Upper lobe of right lung (tissue), 1 donor: ENCODE measurements at regions not wholly inside any gene's neighbourhood (a gene's known extent, or its start where the extent isn't known, plus 50 kb on each side); places are given as distances from the start of the nearest gene placed in this dataset.
A peak's percentile ranks its signal among the peaks of the same experiment; 100 is the strongest.

Experiments
- ATAC-seq: fragments of 200-7000 bp; cut with Tn5 transposase; one replicate; pipeline ENCODE4 v1.9.1; 2020; ENCODE audit warnings: mild to moderate bottlenecking, moderate library complexity
- DNase-seq: peaks from one replicate; pipeline ENCODE4 v3.0.0-alpha.2; 2020
- H3K27ac ChIP-seq: fragments of 200-600 bp; one replicate; pipeline ENCODE4 v1.8.0; 2022
- H3K27me3 ChIP-seq: fragments of 200-600 bp; one replicate; pipeline ENCODE4 v1.8.0; 2022; ENCODE audit warnings: mild to moderate bottlenecking
- H3K36me3 ChIP-seq: fragments of 200-600 bp; one replicate; pipeline ENCODE4 v1.8.0; 2022
- H3K4me1 ChIP-seq: fragments of 200-600 bp; one replicate; pipeline ENCODE4 v1.8.0; 2022
- H3K4me3 ChIP-seq: fragments of 200-600 bp; one replicate; pipeline ENCODE4 v1.8.0; 2022; ENCODE audit warnings: mild to moderate bottlenecking
- H3K9me3 ChIP-seq: fragments of 200-600 bp; one replicate; pipeline ENCODE4 v1.8.0; 2022
- CTCF ChIP-seq: fragments of 200-600 bp; IDR thresholded peaks from one replicate; pipeline ENCODE4 v1.8.0; 2022; ENCODE audit warnings: antibody characterized with exemption
- intact Hi-C: fragments of 100-400 bp; cut with DNase I; formaldehyde crosslinking; loops from one replicate; pipeline ENCODE4 v1.11.0; 2022
- donor health status: DM: no; HTN: yes; CAD: no; lungs with severe emphysema.

DNA sequence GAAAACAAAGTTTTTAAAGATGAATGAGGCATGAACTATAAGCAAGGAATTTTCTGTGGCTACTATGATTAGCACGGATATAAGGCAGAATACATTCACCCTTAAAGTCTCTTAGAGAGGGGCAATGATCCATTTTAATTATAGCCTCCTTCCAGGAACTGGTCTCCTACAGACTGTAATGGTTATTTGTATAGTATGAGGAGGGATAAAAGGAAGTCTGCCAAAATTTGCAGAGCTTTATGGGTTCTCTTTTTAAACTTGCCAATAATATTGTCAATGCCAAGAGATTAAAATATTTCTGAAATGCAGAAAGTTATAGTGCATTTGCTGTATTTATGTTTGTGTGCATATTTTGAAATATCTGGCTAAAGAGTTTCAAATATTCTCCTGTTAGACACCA is 271.4 kb upstream of the LUZP2 start:
- H3K27me3 ChIP-seq, result no peaks in the 10 kb centered on the region
- no peak overlapping the region for H3K27ac ChIP-seq
- TF ChIP-seq CTCF, result no peak
- DNase-seq (no peak), ATAC-seq (no peak)
- H3K9me3 ChIP-seq, result no peaks in the 10 kb centered on the region
- H3K36me3 ChIP-seq, result no peaks in the 10 kb centered on the region
- no peaks in the 10 kb centered on the region for H3K4me1 ChIP-seq
- H3K4me3 ChIP-seq, result no peak overlapping the region
- intact Hi-C loops, result no loop called here

GRCh38 chr11:24226606-24227005 is 270.2 kb upstream of the LUZP2 start:
- Histone ChIP-seq H3K4me3 (no peak overlapping the region), H3K27me3 (no peaks in the 10 kb centered on the region), H3K4me1 (no peaks in the 10 kb centered on the region), H3K36me3 (no peaks in the 10 kb centered on the region), H3K27ac (no peak overlapping the region), H3K9me3 (no peaks in the 10 kb centered on the region)
- no peak for ATAC-seq
- no peak for DNase-seq
- intact Hi-C loops, result no loop called here
- TF ChIP-seq CTCF, result no peak

- Histone ChIP-seq H3K4me3 (no peak overlapping the region), H3K9me3 (no peaks in the 10 kb centered on the region), H3K36me3 (no peaks in the 10 kb centered on the region), H3K4me1 (no peaks in the 10 kb centered on the region), H3K27ac (no peak overlapping the region), H3K27me3 (no peaks in the 10 kb centered on the region)
- DNase-seq, result no peak
- intact Hi-C loops, result no loop called here
- peak; percentile 49 for ATAC-seq
- TF ChIP-seq CTCF, result no peak
These were observed 263.8 kb upstream of the LUZP2 start for GRCh38 chr11:24233041-24233440.

DNA sequence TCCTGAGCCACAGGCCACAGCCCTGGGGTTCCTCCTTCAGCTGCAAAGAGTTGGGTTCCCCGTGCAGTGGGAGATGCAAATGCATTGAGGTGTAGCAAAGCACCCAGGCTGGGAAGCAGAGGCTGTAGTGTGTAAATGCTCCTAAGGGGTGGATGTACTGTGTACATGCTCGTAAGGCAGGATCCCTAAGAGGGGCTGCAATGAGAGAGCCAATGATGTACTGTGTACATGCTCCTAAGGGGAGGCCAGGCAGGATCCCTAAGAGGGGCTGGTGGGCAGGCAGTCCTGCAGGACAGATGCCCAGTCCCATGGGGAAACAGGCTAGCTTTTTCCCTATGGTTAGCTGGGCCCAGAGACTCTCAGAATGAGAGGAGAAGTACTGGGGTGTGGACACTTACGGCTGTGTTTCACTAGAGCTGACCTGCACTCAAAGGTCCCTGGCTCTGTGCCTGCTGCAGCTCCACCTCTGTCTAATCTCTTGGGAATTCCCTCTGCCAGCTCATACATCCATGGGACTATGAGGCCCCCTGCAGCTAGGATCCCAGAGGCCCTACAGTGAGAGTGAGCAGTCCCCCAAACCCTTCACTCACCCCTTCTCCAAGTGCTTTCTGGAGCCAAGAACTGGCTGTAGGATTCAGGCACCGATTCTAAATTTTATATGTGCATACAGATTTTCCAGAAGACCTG is 261.9 kb upstream of the LUZP2 start:
- DNase-seq, result peak; percentile 72
- no peak overlapping the region for H3K27ac ChIP-seq
- H3K36me3 ChIP-seq, result no peaks in the 10 kb centered on the region
- intact Hi-C loops, result no loop called here
- H3K4me3 ChIP-seq, result no peak overlapping the region
- H3K4me1 ChIP-seq, result no peaks in the 10 kb centered on the region
- ATAC-seq, result peak; percentile 88
- no peak for TF ChIP-seq CTCF
- H3K9me3 ChIP-seq, result no peaks in the 10 kb centered on the region
- no peaks in the 10 kb centered on the region for H3K27me3 ChIP-seq

DNA sequence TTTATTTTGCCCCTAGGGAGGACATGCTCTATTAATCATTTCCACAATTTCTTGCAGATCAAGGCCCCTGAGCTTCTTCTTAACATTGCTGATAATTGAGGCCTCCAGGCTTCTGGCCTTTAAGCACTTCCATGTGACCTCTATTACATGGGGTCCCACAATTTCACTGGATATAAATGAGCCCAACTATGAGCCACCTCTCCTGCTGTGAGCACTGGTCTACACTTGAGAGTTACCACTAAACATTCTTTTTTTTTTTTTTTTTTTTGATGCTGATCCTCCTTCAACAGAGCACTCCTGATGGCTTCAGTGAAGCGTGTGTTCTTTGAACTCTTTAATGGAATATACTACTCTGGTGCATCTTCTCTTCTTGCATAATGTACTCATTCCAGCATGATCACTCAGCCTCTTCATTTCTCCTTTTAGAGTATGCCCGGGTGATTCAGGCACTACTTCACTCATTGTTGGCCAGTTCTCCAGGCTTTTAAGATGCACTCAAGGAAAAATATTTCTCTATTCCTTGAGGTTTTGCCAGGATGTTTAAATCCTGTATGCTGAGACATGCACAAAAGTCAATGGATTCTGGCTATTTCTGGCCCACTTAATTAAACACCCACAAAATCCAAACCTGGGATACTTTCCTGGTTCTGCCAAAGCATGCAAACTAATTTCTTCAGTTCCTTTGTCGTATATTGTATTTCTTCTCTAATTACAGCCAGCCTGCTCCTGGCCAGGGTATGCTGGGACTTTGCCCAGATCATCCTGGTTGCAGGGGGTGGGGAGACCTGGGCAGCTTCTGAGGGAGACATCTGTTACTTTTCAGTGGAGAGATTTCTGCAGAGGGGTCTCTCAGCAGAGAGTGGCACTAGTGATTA is 257.8 kb upstream of the LUZP2 start:
- Histone ChIP-seq H3K36me3 (no peaks in the 10 kb centered on the region), H3K27me3 (no peaks in the 10 kb centered on the region), H3K4me1 (no peaks in the 10 kb centered on the region), H3K27ac (no peak overlapping the region), H3K4me3 (no peak overlapping the region), H3K9me3 (no peaks in the 10 kb centered on the region)
- ATAC-seq (peak; percentile 23), DNase-seq (no peak)
- intact Hi-C loops, result no loop called here
- TF ChIP-seq CTCF, result no peak
